T-helper 1 cell treated with Interleukin-12 subunit alpha and Interleukin-12 subunit beta and Interleukin-4 antibody, amounts not matched to agents 30 ng/mL and 1 ng/mL, for 36 hours (primary cell): ENCODE measurements at regions not wholly inside any gene's neighbourhood (a gene's known extent, or its start where the extent isn't known, plus 50 kb on each side); places are given as distances from the start of the nearest gene placed in this dataset.

Experiments
- intact Hi-C: fragments of 100-400 bp; cut with micrococcal nuclease; formaldehyde crosslinking; loops from one replicate; pipeline ENCODE4 v1.15.1; 2024

GRCh38 chr6:150711061-150711460 lies 111.4 kb downstream of the PLEKHG1 start:
- intact Hi-C loops = no loop called here

GRCh38 chr6:150711584-150712504 lies 112.2 kb downstream of the PLEKHG1 start:
- intact Hi-C loops = no loop called here

GRCh38 chr6:150712505-150713252 lies 113.0 kb downstream of the PLEKHG1 start:
- intact Hi-C loops = no loop called here

- intact Hi-C loops = no loop called here
Measured at GRCh38 chr6:150713487-150713886, 113.8 kb downstream of the PLEKHG1 start.

GRCh38 chr6:150713931-150714330 lies 114.2 kb downstream of the PLEKHG1 start:
- intact Hi-C loops = no loop called here

- intact Hi-C loops = no loop called here
Measured at GRCh38 chr6:150715133-150715532, 115.4 kb downstream of the PLEKHG1 start.

GRCh38 chr6:150717419-150717818 lies 117.7 kb downstream of the PLEKHG1 start:
- intact Hi-C loops = no loop called here

- intact Hi-C loops = no loop called here
Measured at GRCh38 chr6:150719099-150719766, 119.5 kb downstream of the PLEKHG1 start.

- intact Hi-C loops = no loop called here
Measured at GRCh38 chr6:150719831-150720230, 120.1 kb downstream of the PLEKHG1 start.

- intact Hi-C loops = no loop called here
Measured at GRCh38 chr6:150720774-150721233, 121.1 kb downstream of the PLEKHG1 start.

GRCh38 chr6:150721418-150722266 lies 122.0 kb downstream of the PLEKHG1 start:
- intact Hi-C loops = no loop called here

GRCh38 chr6:150722614-150723344 lies 123.1 kb downstream of the PLEKHG1 start:
- intact Hi-C loops = no loop called here

- intact Hi-C loops = no loop called here
Measured at GRCh38 chr6:150723345-150723658, 123.6 kb downstream of the PLEKHG1 start.

- intact Hi-C loops = no loop called here
Measured at GRCh38 chr6:150723857-150724256, 124.2 kb downstream of the PLEKHG1 start.

- intact Hi-C loops = no loop called here
Measured at GRCh38 chr6:150725795-150726194, 126.1 kb downstream of the PLEKHG1 start.

- intact Hi-C loops = no loop called here
Measured at GRCh38 chr6:150729188-150729748, 129.6 kb downstream of the PLEKHG1 start.

- intact Hi-C loops = no loop called here
Measured at GRCh38 chr6:150730801-150731457, 131.2 kb downstream of the PLEKHG1 start.

- intact Hi-C loops = no loop called here
Measured at GRCh38 chr6:150732765-150733539, 132.6 kb upstream of the MTHFD1L start.

GRCh38 chr6:150733726-150734125 lies 131.8 kb upstream of the MTHFD1L start:
- intact Hi-C loops = no loop called here
